Loucy (cell line): ENCODE measurements at regions not wholly inside any gene's neighbourhood (a gene's known extent, or its start where the extent isn't known, plus 50 kb on each side); places are given as distances from the start of the nearest gene placed in this dataset.

Source experiments
- H2AFZ ChIP-seq: fragments of 200-600 bp; sonication (generic); 2 replicates; pipeline ENCODE4 v1.6.0; 2016; ENCODE audit warnings: antibody characterized with exemption, mild to moderate bottlenecking, low read length, moderate library complexity
- H3F3A ChIP-seq: fragments of 200-600 bp; 2 replicates; pipeline ENCODE4 v1.6.0; 2016; ENCODE audit warnings: antibody characterized with exemption, low read depth, mild to moderate bottlenecking
- H3K27me3 ChIP-seq: fragments of 200-600 bp; sonication (generic); 2 replicates; pipeline ENCODE4 v1.6.1; 2014; ENCODE audit warnings: low read length, mild to moderate bottlenecking; ENCODE audit not compliant: insufficient read depth, poor library complexity, severe bottlenecking
- H3K36me3 ChIP-seq: fragments of 200-600 bp; sonication (generic); 2 replicates; pipeline ENCODE4 v1.6.1; 2016; ENCODE audit warnings: low read length; ENCODE audit not compliant: insufficient read depth
- H3K4me1 ChIP-seq: fragments of 200-600 bp; sonication (generic); 2 replicates; pipeline ENCODE4 v1.5.1; 2014; ENCODE audit warnings: low read length, mild to moderate bottlenecking; ENCODE audit not compliant: insufficient read depth, poor library complexity, severe bottlenecking
- H3K4me2 ChIP-seq: fragments of 200-600 bp; sonication (generic); 2 replicates; pipeline ENCODE4 v1.6.0; 2014; ENCODE audit warnings: antibody characterized with exemption, low read length, low read depth, mild to moderate bottlenecking; ENCODE audit not compliant: poor library complexity, severe bottlenecking
- H3K4me3 ChIP-seq: fragments of 200-600 bp; sonication (generic); 2 replicates; pipeline ENCODE4 v1.5.1; 2014; ENCODE audit warnings: low read length, mild to moderate bottlenecking, mixed read lengths; ENCODE audit not compliant: poor library complexity, severe bottlenecking
- H3K79me2 ChIP-seq: fragments of 200-600 bp; sonication (generic); 2 replicates; pipeline ENCODE4 v1.6.1; 2014; ENCODE audit warnings: low read length; ENCODE audit not compliant: insufficient read depth
- H3K9ac ChIP-seq: fragments of 200-600 bp; sonication (generic); 2 replicates; pipeline ENCODE4 v1.6.0; 2014; ENCODE audit warnings: mild to moderate bottlenecking, low read depth, low read length, moderate library complexity; ENCODE audit not compliant: poor library complexity, severe bottlenecking
- H3K9me2 ChIP-seq: fragments of 200-600 bp; sonication (generic); replicated peaks from 2 replicates; pipeline ENCODE4 v1.6.1; 2016; ENCODE audit warnings: low read depth, low read length, mixed read lengths
- H3K9me3 ChIP-seq: fragments of 200-600 bp; sonication (generic); 2 replicates; pipeline ENCODE4 v1.6.1; 2014; ENCODE audit warnings: mild to moderate bottlenecking, antibody characterized with exemption, low read length, low read depth; ENCODE audit not compliant: insufficient read depth
- H4K20me1 ChIP-seq: fragments of 200-600 bp; sonication (generic); 2 replicates; pipeline ENCODE4 v1.6.0; 2014; ENCODE audit warnings: antibody characterized with exemption, low read length, mild to moderate bottlenecking; ENCODE audit not compliant: insufficient read depth, poor library complexity, severe bottlenecking
- CTCF ChIP-seq: fragments of 200-600 bp; sonication (generic); conservative IDR thresholded peaks from 2 replicates; pipeline ENCODE4 v1.5.1; 2014; ENCODE audit warnings: mild to moderate bottlenecking, antibody characterized with exemption, low read length
- EZH2phosphoT487 ChIP-seq: fragments of 200-600 bp; IDR thresholded peaks from 2 replicates; pipeline ENCODE4 v1.6.1; 2018; ENCODE audit warnings: antibody characterized with exemption, mild to moderate bottlenecking, moderate library complexity, borderline replicate concordance

- H4K20me1 ChIP-seq = no peaks in the 10 kb centered on the region
- no peaks in the 10 kb centered on the region for H3K27me3 ChIP-seq
- H3F3A ChIP-seq = no peaks in the 10 kb centered on the region
- H2AFZ ChIP-seq = no peak overlapping the region
- H3K4me3 ChIP-seq = no peak overlapping the region
- no peaks in the 10 kb centered on the region for H3K9me2 ChIP-seq
- H3K79me2 ChIP-seq = no peaks in the 10 kb centered on the region
- H3K9ac ChIP-seq = no peak overlapping the region
- H3K36me3 ChIP-seq = no peaks in the 10 kb centered on the region
- H3K4me2 ChIP-seq = no peak overlapping the region
- H3K9me3 ChIP-seq = no peaks in the 10 kb centered on the region
- H3K4me1 ChIP-seq = no peaks in the 10 kb centered on the region
- TF ChIP-seq EZH2phosphoT487 (no peak), CTCF (no peak)
Measured at GRCh38 chr1:83130886-83131691, 867.8 kb downstream of the TTLL7 start.

GRCh38 chr1:83129107-83129506 is 869.8 kb downstream of the TTLL7 start:
- H3K9me3 ChIP-seq = no peaks in the 10 kb centered on the region
- H3K4me2 ChIP-seq = no peak overlapping the region
- no peak overlapping the region for H3K9ac ChIP-seq
- no peaks in the 10 kb centered on the region for H3K36me3 ChIP-seq
- no peaks in the 10 kb centered on the region for H3K27me3 ChIP-seq
- H2AFZ ChIP-seq = no peak overlapping the region
- no peaks in the 10 kb centered on the region for H3K79me2 ChIP-seq
- H3K4me3 ChIP-seq = no peak overlapping the region
- H3K4me1 ChIP-seq = no peaks in the 10 kb centered on the region
- no peaks in the 10 kb centered on the region for H3K9me2 ChIP-seq
- TF ChIP-seq CTCF (no peak), EZH2phosphoT487 (no peak)
- no peaks in the 10 kb centered on the region for H4K20me1 ChIP-seq
- no peaks in the 10 kb centered on the region for H3F3A ChIP-seq

GRCh38 chr1:83125456-83125855 is 873.5 kb downstream of the TTLL7 start:
- Histone ChIP-seq H3K9ac (no peak overlapping the region), H3K36me3 (no peaks in the 10 kb centered on the region), H2AFZ (no peak overlapping the region), H3K4me3 (no peak overlapping the region), H3K4me2 (no peak overlapping the region), H3K4me1 (no peaks in the 10 kb centered on the region), H4K20me1 (no peaks in the 10 kb centered on the region), H3K27me3 (no peaks in the 10 kb centered on the region), H3K9me2 (no peaks in the 10 kb centered on the region), H3K79me2 (no peaks in the 10 kb centered on the region), H3K9me3 (no peaks in the 10 kb centered on the region), H3F3A (no peaks in the 10 kb centered on the region)
- no peak for TF ChIP-seq CTCF
